ENCODE measurements at regions not wholly inside any gene's neighbourhood (a gene's known extent, or its start where the extent isn't known, plus 50 kb on each side); places are given as distances from the start of the nearest gene placed in this dataset.
A peak's percentile ranks its signal among the peaks of the same experiment; 100 is the strongest.
"Not testable (repeated sequence)": the region's sequence is repeated elsewhere in the genome, so short reads cannot be mapped to it uniquely, and the experiment has no call there.

DNA sequence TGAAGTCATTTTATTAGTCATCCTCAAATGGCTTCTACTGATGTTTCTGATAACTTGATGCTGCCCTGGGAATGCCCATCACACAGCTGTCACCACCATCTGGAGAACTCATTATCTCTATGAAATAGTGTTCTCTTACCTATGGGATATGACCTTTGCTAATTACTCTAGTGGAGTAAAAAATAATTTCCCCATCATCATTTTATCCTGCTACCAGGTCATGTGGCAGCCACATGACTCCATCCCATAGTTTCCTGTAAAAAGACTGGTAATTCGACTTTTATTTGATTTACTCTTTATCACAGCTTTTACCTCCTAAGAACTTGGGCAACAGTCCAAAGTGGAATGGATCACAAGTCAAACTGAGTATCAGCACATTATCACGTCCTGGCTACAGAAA is 76.1 kb upstream of the USP25 start:
- no peaks in the 10 kb centered on the region for H3K36me3 ChIP-seq (ENCODE audit: insufficient read depth, low read length)
- no peaks in the 10 kb centered on the region for H3K27me3 ChIP-seq (ENCODE audit: insufficient read depth, low read length)
- no peak overlapping the region for H2AFZ ChIP-seq (ENCODE audit: low read length, unreplicated experiment)
- H3K4me1 ChIP-seq (ENCODE audit: control insufficient read depth, insufficient read depth, low read length, unreplicated experiment), result no peaks in the 10 kb centered on the region
- H3K79me2 ChIP-seq (ENCODE audit: control insufficient read depth, insufficient read depth, low read length, unreplicated experiment), result no peaks in the 10 kb centered on the region
- no peak overlapping the region for H3K27ac ChIP-seq (ENCODE audit: low read depth, low read length)
- H3K4me3 ChIP-seq (ENCODE audit: low read depth, low read length), result no peak overlapping the region

DNA sequence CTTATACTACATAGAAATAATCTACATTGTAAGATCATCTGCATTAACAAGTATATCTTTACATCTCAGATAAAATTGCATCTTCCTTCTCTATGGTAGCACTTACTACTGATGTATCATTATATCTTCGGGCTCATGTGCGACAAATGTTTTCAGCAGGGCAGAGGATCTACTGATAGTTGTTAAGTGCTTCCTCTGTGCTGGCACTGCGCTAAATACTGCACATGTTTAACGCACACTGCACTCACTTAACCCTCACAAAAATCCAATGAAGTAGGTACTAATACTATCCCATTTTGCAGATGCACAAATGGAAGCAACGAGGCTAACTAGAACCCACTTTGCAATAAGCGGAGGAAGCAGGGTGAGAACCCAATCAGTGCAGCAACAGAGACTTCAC is 75.6 kb upstream of the USP25 start:
- no peaks in the 10 kb centered on the region for H3K4me1 ChIP-seq (ENCODE audit: control insufficient read depth, insufficient read depth, low read length, unreplicated experiment)
- no peaks in the 10 kb centered on the region for H3K36me3 ChIP-seq (ENCODE audit: insufficient read depth, low read length)
- no peaks in the 10 kb centered on the region for H3K79me2 ChIP-seq (ENCODE audit: control insufficient read depth, insufficient read depth, low read length, unreplicated experiment)
- H3K4me3 ChIP-seq (ENCODE audit: low read depth, low read length), result no peak overlapping the region
- no peak overlapping the region for H2AFZ ChIP-seq (ENCODE audit: low read length, unreplicated experiment)
- no peak overlapping the region for H3K27ac ChIP-seq (ENCODE audit: low read depth, low read length)
- H3K27me3 ChIP-seq (ENCODE audit: insufficient read depth, low read length), result no peaks in the 10 kb centered on the region

DNA sequence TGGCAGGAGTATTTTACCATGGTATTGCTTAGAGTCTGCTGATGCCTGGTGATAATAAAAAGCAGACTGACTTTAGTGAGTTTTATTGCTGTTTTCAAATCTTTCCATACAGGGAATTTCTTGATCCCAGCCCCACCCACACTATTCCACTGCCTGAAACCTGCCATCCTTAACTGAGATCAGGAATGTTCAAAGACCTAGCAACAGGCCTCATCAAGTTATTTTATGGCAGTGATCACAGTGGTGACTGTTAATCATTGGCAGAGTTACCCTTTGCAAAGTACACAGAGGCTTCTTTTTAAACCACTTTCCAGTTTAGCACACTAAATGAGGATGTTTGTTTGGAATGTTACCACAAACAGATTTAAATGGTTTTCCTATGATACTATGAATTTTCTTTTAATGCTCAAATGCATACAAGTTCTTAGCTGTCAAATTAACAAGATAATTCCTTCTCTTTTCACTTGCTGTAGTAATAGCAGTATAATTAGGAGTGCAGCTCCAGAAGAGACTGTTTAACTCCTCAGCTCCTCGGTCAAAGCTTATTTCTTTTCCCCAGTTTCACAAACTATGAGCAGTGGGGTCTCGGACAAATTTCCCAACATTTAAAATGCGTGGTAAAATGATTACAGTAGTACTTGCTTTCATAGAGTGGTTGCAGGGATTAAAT is 69.9 kb upstream of the USP25 start:
- Histone ChIP-seq H3K27ac (ENCODE audit: low read depth, low read length) (no peak overlapping the region), H3K79me2 (ENCODE audit: control insufficient read depth, insufficient read depth, low read length, unreplicated experiment) (no peaks in the 10 kb centered on the region), H3K27me3 (ENCODE audit: insufficient read depth, low read length) (no peaks in the 10 kb centered on the region), H2AFZ (ENCODE audit: low read length, unreplicated experiment) (no peak overlapping the region), H3K36me3 (ENCODE audit: insufficient read depth, low read length) (no peaks in the 10 kb centered on the region), H3K4me1 (ENCODE audit: control insufficient read depth, insufficient read depth, low read length, unreplicated experiment) (no peaks in the 10 kb centered on the region), H3K4me3 (ENCODE audit: low read depth, low read length) (no peak overlapping the region)

DNA sequence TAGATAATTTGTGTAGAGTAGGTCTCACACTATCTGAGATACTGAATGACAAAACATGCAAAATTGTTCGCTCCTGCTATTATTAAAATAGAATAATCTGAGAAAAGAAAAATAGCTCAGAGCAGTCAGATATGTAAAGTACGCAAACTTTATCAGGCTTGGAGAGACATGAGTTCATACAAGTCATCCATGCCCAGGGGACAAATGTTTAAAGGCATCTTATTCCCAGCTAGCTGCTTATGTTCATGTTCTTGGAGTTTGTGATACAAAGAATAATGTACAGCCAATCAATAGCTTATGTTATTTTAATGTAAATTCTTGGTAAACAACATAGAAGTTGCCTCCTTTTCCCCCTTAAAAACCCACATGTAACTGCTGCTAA is 69.4 kb upstream of the USP25 start:
- Histone ChIP-seq H3K27me3 (ENCODE audit: insufficient read depth, low read length) (no peaks in the 10 kb centered on the region), H3K27ac (ENCODE audit: low read depth, low read length) (no peak overlapping the region), H2AFZ (ENCODE audit: low read length, unreplicated experiment) (no peak overlapping the region), H3K79me2 (ENCODE audit: control insufficient read depth, insufficient read depth, low read length, unreplicated experiment) (no peaks in the 10 kb centered on the region), H3K4me3 (ENCODE audit: low read depth, low read length) (no peak overlapping the region), H3K4me1 (ENCODE audit: control insufficient read depth, insufficient read depth, low read length, unreplicated experiment) (no peaks in the 10 kb centered on the region), H3K36me3 (ENCODE audit: insufficient read depth, low read length) (no peaks in the 10 kb centered on the region)

DNA sequence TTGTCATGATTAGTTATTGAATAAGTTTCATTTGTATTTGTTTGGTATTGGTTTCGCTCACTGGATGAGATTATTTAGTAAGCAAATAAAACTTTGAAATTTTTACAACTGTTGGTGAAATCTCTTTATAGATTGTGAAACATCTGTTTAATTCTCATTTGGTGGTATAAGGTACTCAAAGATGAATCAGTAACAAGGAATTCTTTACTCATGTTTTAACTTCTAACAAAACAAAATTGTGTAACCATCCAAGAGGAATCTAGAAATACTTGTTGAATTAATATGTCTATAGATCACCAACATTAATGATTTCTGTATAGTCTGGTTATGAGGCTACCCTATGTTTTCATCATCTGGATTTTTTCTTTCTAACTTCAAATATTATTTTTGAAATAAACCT is 62.8 kb upstream of the USP25 start:
- Histone ChIP-seq H3K36me3 (ENCODE audit: insufficient read depth, low read length) (no peaks in the 10 kb centered on the region), H3K27ac (ENCODE audit: low read depth, low read length) (peak overlapping the region; percentile 21)

DNA sequence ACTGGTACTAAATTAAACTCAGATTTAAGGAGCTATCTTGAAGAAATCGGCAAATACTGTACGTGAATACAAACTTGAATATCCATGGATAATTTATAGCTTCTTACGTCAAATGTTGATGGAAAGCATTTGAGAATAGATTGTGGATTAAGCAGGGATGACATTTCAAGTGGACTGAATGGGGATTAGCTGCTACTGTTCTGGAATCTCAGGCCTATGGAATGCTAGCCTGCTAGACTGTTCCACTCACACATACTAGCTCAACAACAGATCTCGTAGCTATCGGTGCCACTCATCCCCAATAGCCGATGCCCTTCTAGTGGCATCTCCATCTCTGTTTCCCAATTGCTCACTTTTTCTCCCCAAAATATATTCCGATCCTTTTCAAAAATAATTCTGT is 62.0 kb upstream of the USP25 start:
- Histone ChIP-seq H3K27ac (ENCODE audit: low read depth, low read length) (no peak overlapping the region), H3K4me1 (ENCODE audit: control insufficient read depth, insufficient read depth, low read length, unreplicated experiment) (peaks cover 18% of the 10 kb centered on the region), H3K79me2 (ENCODE audit: control insufficient read depth, insufficient read depth, low read length, unreplicated experiment) (no peaks in the 10 kb centered on the region), H3K27me3 (ENCODE audit: insufficient read depth, low read length) (no peaks in the 10 kb centered on the region), H3K4me3 (ENCODE audit: low read depth, low read length) (no peak overlapping the region), H2AFZ (ENCODE audit: low read length, unreplicated experiment) (no peak overlapping the region), H3K36me3 (ENCODE audit: insufficient read depth, low read length) (no peaks in the 10 kb centered on the region)

More for the DNA sequence above, 62.8 kb upstream of the USP25 start:
- Histone ChIP-seq H3K79me2 (ENCODE audit: control insufficient read depth, insufficient read depth, low read length, unreplicated experiment) (no peaks in the 10 kb centered on the region), H2AFZ (ENCODE audit: low read length, unreplicated experiment) (no peak overlapping the region), H3K4me1 (ENCODE audit: control insufficient read depth, insufficient read depth, low read length, unreplicated experiment) (peaks cover 18% of the 10 kb centered on the region), H3K27me3 (ENCODE audit: insufficient read depth, low read length) (no peaks in the 10 kb centered on the region), H3K4me3 (ENCODE audit: low read depth, low read length) (no peak overlapping the region)

DNA sequence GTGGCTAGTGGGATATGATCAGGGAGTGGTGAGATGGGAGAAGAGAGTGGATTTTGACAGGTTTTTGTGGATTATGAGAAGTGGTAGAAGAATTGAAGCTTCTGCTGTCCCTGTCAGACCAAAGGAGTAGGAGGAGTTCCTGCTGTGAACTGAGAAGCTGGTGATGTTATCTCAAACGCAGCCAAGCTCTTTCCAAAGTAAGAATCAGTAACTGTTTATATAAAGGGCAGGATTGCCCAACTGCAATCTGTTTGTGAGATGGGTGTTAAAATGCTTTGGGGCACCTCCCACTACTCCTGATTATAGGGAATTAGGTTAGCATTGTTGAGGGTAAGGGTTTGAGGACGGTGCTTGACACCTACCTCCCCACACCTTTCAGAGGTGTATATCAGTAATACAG is 60.5 kb upstream of the USP25 start:
- Histone ChIP-seq H3K36me3 (ENCODE audit: insufficient read depth, low read length) (no peaks in the 10 kb centered on the region), H3K4me3 (ENCODE audit: low read depth, low read length) (no peak overlapping the region), H3K79me2 (ENCODE audit: control insufficient read depth, insufficient read depth, low read length, unreplicated experiment) (no peaks in the 10 kb centered on the region), H2AFZ (ENCODE audit: low read length, unreplicated experiment) (no peak overlapping the region), H3K27me3 (ENCODE audit: insufficient read depth, low read length) (no peaks in the 10 kb centered on the region), H3K27ac (ENCODE audit: low read depth, low read length) (no peak overlapping the region), H3K4me1 (ENCODE audit: control insufficient read depth, insufficient read depth, low read length, unreplicated experiment) (peaks cover 18% of the 10 kb centered on the region)

DNA sequence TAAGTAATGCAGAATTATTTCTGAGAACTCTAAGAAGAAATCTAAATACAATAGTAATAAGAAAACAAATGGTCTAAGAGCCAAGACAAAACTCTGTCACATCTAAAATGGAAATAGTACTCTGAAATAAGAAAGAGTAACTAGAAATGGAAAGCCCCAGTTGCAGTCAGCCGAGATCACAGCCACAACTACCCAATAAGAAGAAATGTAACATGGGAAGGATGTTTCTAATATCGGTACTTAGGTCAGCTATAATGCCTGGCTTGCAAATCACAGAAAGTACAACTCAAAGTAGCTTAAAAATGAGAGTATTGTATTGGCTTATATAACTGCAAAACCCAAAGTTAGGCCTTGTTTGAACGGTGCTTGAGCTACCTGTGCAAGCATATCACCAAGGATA is 58.6 kb upstream of the USP25 start:
- Histone ChIP-seq H3K4me1 (ENCODE audit: control insufficient read depth, insufficient read depth, low read length, unreplicated experiment) (peaks cover 18% of the 10 kb centered on the region), H3K79me2 (ENCODE audit: control insufficient read depth, insufficient read depth, low read length, unreplicated experiment) (no peaks in the 10 kb centered on the region), H3K27me3 (ENCODE audit: insufficient read depth, low read length) (no peaks in the 10 kb centered on the region), H3K27ac (ENCODE audit: low read depth, low read length) (no peak overlapping the region), H2AFZ (ENCODE audit: low read length, unreplicated experiment) (no peak overlapping the region), H3K36me3 (ENCODE audit: insufficient read depth, low read length) (no peaks in the 10 kb centered on the region), H3K4me3 (ENCODE audit: low read depth, low read length) (no peak overlapping the region)

DNA sequence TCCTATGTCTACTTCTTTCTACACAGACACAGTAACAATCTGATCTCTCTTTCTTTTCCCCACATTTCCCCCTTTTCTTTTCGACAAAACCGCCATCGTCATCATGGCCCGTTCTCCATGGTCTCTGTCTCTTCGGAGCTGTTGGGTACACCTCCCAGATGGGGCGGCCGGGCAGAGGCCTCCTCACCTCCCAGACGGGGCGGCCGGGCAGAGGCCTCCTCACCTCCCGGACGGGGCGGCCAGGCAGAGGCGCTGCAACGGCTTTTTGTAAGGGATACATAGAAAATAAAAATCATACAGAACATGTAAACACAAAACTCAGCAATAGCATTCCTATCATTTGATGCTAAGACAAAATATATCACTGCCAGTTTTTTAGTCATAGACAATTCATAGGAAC is 57.2 kb upstream of the USP25 start:
- H2AFZ ChIP-seq (ENCODE audit: low read length, unreplicated experiment); H3K27ac ChIP-seq (ENCODE audit: low read depth, low read length); H3K36me3 ChIP-seq (ENCODE audit: insufficient read depth, low read length); H3K4me3 ChIP-seq (ENCODE audit: low read depth, low read length); H3K27me3 ChIP-seq (ENCODE audit: insufficient read depth, low read length); H3K79me2 ChIP-seq (ENCODE audit: control insufficient read depth, insufficient read depth, low read length, unreplicated experiment); H3K4me1 ChIP-seq (ENCODE audit: control insufficient read depth, insufficient read depth, low read length, unreplicated experiment): not testable (repeated sequence)

DNA sequence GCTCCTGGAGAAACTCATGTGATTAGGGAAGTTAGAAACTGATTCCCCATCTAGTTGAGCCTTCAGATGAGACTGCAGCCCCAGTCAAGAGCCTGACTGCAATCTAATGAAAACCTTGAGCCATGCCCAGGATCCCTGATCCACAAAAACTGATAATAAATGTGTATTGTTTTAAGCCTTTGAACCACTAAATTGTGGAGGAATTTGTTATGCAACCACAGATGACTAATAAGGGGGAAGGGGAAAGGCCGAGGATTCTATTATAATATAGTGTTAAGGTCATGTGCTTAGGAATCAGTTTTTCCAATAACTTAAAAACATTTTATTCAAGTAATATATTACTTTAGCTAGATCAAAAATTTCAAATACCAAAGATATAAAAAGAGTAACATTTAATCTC is 52.8 kb upstream of the USP25 start:
- H2AFZ ChIP-seq (ENCODE audit: low read length, unreplicated experiment), result no peak overlapping the region
- peaks cover 8% of the 10 kb centered on the region for H3K4me1 ChIP-seq (ENCODE audit: control insufficient read depth, insufficient read depth, low read length, unreplicated experiment)
- no peaks in the 10 kb centered on the region for H3K36me3 ChIP-seq (ENCODE audit: insufficient read depth, low read length)
- peak overlapping the region; percentile 13; the same call in 1 of the 2 replicates for H3K27ac ChIP-seq (ENCODE audit: low read depth, low read length)
- H3K27me3 ChIP-seq (ENCODE audit: insufficient read depth, low read length), result no peaks in the 10 kb centered on the region
- H3K79me2 ChIP-seq (ENCODE audit: control insufficient read depth, insufficient read depth, low read length, unreplicated experiment), result no peaks in the 10 kb centered on the region
- H3K4me3 ChIP-seq (ENCODE audit: low read depth, low read length), result no peak overlapping the region

DNA sequence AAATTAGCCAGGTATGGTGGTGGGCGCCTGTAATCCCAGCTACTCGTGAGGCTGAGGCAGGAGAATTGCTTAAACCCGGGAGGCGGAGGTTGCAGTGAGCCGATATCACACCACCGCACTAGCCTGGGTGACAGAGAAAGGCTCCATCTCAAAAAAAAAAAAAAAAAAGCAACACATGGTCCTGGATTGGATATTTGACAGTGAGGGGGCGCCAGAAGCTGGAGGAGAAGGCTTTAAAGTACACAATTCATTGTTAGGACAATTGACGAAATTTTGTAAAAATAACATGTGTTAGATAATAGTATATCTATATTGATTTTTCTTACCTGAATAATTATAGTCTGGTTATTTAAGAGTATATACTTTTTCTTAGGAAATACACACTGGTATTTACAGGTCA is 50.2 kb upstream of the USP25 start:
- Histone ChIP-seq H3K27ac (ENCODE audit: low read depth, low read length) (no peak overlapping the region), H3K79me2 (ENCODE audit: control insufficient read depth, insufficient read depth, low read length, unreplicated experiment) (no peaks in the 10 kb centered on the region), H3K27me3 (ENCODE audit: insufficient read depth, low read length) (no peaks in the 10 kb centered on the region), H2AFZ (ENCODE audit: low read length, unreplicated experiment) (no peak overlapping the region), H3K4me3 (ENCODE audit: low read depth, low read length) (no peak overlapping the region), H3K4me1 (ENCODE audit: control insufficient read depth, insufficient read depth, low read length, unreplicated experiment) (peaks cover 25% of the 10 kb centered on the region), H3K36me3 (ENCODE audit: insufficient read depth, low read length) (no peaks in the 10 kb centered on the region)
